AG04449 (cell line): ENCODE measurements at regions not wholly inside any gene's neighbourhood (a gene's known extent, or its start where the extent isn't known, plus 50 kb on each side); places are given as distances from the start of the nearest gene placed in this dataset.
"Not testable (repeated sequence)": the region's sequence is repeated elsewhere in the genome, so short reads cannot be mapped to it uniquely, and the experiment has no call there.

ENCODE experiments used
- CTCF ChIA-PET: fragments of 350-600 bp; formaldehyde crosslinking; extraction: SDS; loops from one replicate; lab custom pipeline; 2021; ENCODE audit warnings: antibody characterized with exemption; lab: Yijun Ruan, JAX
- POLR2A ChIA-PET: fragments of 400-600, 350-600 bp; formaldehyde crosslinking; extraction: SDS; loops from one replicate; lab custom pipeline; 2020; ENCODE audit warnings: antibody characterized with exemption, inconsistent platforms; lab: Yijun Ruan, JAX
- DNase-seq: peaks from one replicate; pipeline ENCODE4 v3.0.0-alpha.2; 2010; ENCODE audit warnings: low read depth, low spot score
- H3K4me3 ChIP-seq: 2 replicates; pipeline ENCODE4 v1.5.1; 2011; ENCODE audit warnings: low read depth, mild to moderate bottlenecking, control low read depth, low read length
- CTCF ChIP-seq: IDR thresholded peaks from one replicate; pipeline ENCODE4 v1.5.1; 2011; ENCODE audit warnings: mild to moderate bottlenecking, moderate library complexity, low read length, control low read depth, inconsistent platforms; ENCODE audit not compliant: insufficient read depth; ENCODE audit errors: missing control alignments

DNA sequence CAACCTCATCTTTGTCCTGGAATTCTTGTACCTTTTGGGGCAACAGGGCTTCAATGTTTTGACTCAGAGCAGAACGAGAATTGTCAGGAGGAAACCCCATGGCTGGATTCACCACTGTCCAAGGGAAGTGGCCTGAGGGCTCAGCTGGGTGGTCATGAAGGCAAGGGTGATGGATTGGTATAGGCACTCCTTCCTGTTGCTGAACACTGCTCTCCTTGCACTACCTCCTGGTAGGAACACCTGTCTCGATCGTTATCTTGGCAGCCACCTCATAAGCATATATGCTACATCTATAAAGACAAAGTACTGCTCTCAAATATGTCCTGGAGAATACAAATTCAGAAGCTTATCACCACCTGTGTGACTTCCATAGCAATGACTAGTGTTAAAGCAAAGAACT is 79.8 kb downstream of the CCNG2 start:
- no peak overlapping the region for H3K4me3 ChIP-seq
- no peak for TF ChIP-seq CTCF
- ChIA-PET CTCF (interaction anchor here (1.2 to 10.6 kb wide), 2 partner anchors 115 to 121 kb away, joined by 4 to 135 read pairs; no protein-coding TSS in a partner anchor), POLR2A (no interaction called here)
- no peak for DNase-seq

GRCh38 chr4:77240469-77241066 is 83.6 kb downstream of the CCNG2 start:
- ChIA-PET POLR2A (no interaction called here), CTCF (interaction anchor here (0.6 to 10.6 kb wide), 21 partner anchors 9 to 378 kb away, joined by 3 to 135 read pairs (median 5); partner anchors contain the start of gene CXCL13)
- no peak for DNase-seq
- H3K4me3 ChIP-seq = no peak overlapping the region
- peak; percentile 68 for TF ChIP-seq CTCF

GRCh38 chr4:77248805-77249204 is 91.8 kb downstream of the CCNG2 start:
- CTCF ChIA-PET = interaction anchor here (2.2 kb wide), 1 partner anchor 9 kb away, joined by 6 read pairs; no protein-coding TSS in a partner anchor
- H3K4me3 ChIP-seq = no peak overlapping the region
- DNase-seq = no peak
- no peak for TF ChIP-seq CTCF
- POLR2A ChIA-PET = no interaction called here

DNA sequence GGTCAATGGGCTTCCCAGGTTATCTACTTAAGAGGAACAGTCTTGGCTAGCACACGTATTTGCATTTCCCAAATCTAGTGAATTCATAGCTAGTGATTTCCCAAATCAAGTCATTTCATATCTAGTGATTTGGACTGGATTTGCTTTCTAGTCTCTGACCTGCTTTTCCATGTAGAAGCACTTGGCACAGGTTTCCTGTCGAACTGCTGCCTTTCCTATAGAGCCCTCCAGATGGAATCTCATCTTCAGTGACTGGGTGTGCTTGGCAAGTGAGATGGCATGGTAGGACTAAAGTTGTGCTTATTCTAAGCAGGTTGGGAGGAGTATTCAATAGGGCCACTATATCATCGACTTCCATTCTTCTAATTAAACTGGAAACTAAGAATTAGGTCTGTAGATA is 94.7 kb downstream of the CCNG2 start:
- ChIA-PET CTCF (interaction anchor here (1.3 kb wide), 1 partner anchor 12 kb away, joined by 5 read pairs; no protein-coding TSS in a partner anchor), POLR2A (no interaction called here)
- TF ChIP-seq CTCF = no peak
- no peak overlapping the region for H3K4me3 ChIP-seq
- DNase-seq = no peak

GRCh38 chr4:77263247-77263646 is 106.2 kb downstream of the CCNG2 start:
- ChIA-PET POLR2A (no interaction called here), CTCF (no interaction called here)
- no peak overlapping the region for H3K4me3 ChIP-seq
- DNase-seq = no peak
- TF ChIP-seq CTCF = no peak

GRCh38 chr4:77263976-77264375 is 107.0 kb downstream of the CCNG2 start:
- POLR2A ChIA-PET, CTCF ChIA-PET, DNase-seq, H3K4me3 ChIP-seq: not testable (repeated sequence)

- no peak for TF ChIP-seq CTCF
- CTCF ChIA-PET = no interaction called here
- POLR2A ChIA-PET = no interaction called here
- no peak overlapping the region for H3K4me3 ChIP-seq
- DNase-seq = no peak
Observed at GRCh38 chr4:77264826-77265225, 107.8 kb downstream of the CCNG2 start.
